ENCODE measurements at regions not wholly inside any gene's neighbourhood (a gene's known extent, or its start where the extent isn't known, plus 50 kb on each side); places are given as distances from the start of the nearest gene placed in this dataset.
"Not testable (repeated sequence)": the region's sequence is repeated elsewhere in the genome, so short reads cannot be mapped to it uniquely, and the experiment has no call there.

- ChIA-PET POLR2A (no interaction called here), CTCF (no interaction called here)
- Mint-ChIP-seq H3K36me3 (ENCODE audit: low read depth) (no peaks in the 10 kb centered on the region), H3K4me1 (no peaks in the 10 kb centered on the region), H3K27me3 (no peaks in the 10 kb centered on the region), H3K27ac (no peak overlapping the region), H3K9me3 (peaks cover 14% of the 10 kb centered on the region), H3K4me3 (no peak overlapping the region)
- no peak for DNase-seq
These were observed 50.7 kb upstream of the TNFSF4 start for GRCh38 chr1:173257805-173258204.

GRCh38 chr1:173258479-173259264, 51.5 kb upstream of the TNFSF4 start:
- no peaks in the 10 kb centered on the region for H3K27me3 Mint-ChIP-seq
- no peaks in the 10 kb centered on the region for H3K36me3 Mint-ChIP-seq (ENCODE audit: low read depth)
- ChIA-PET POLR2A (no interaction called here), CTCF (no interaction called here)
- no peak for DNase-seq
- H3K4me1 Mint-ChIP-seq = no peaks in the 10 kb centered on the region
- no peak overlapping the region for H3K27ac Mint-ChIP-seq
- no peak overlapping the region for H3K4me3 Mint-ChIP-seq
- H3K9me3 Mint-ChIP-seq = peaks cover 14% of the 10 kb centered on the region

- POLR2A ChIA-PET; H3K36me3 Mint-ChIP-seq (ENCODE audit: low read depth); H3K27ac Mint-ChIP-seq; H3K4me3 Mint-ChIP-seq; CTCF ChIA-PET; H3K4me1 Mint-ChIP-seq; DNase-seq; H3K27me3 Mint-ChIP-seq: not testable (repeated sequence)
- peaks cover 14% of the 10 kb centered on the region for H3K9me3 Mint-ChIP-seq
These were observed 53.2 kb upstream of the TNFSF4 start for GRCh38 chr1:173260329-173260728.

GRCh38 chr1:173266841-173267240, 59.7 kb upstream of the TNFSF4 start:
- ChIA-PET POLR2A (no interaction called here), CTCF (no interaction called here)
- DNase-seq = no peak
- no peak overlapping the region for H3K4me3 Mint-ChIP-seq
- H3K36me3 Mint-ChIP-seq (ENCODE audit: low read depth) = no peaks in the 10 kb centered on the region
- H3K9me3 Mint-ChIP-seq = no peaks in the 10 kb centered on the region
- H3K4me1 Mint-ChIP-seq = no peaks in the 10 kb centered on the region
- no peaks in the 10 kb centered on the region for H3K27me3 Mint-ChIP-seq
- H3K27ac Mint-ChIP-seq = no peak overlapping the region

- no peaks in the 10 kb centered on the region for H3K9me3 Mint-ChIP-seq
- H3K27ac Mint-ChIP-seq = no peak overlapping the region
- ChIA-PET CTCF (no interaction called here), POLR2A (no interaction called here)
- H3K4me3 Mint-ChIP-seq = no peak overlapping the region
- DNase-seq = no peak
- no peaks in the 10 kb centered on the region for H3K4me1 Mint-ChIP-seq
- H3K27me3 Mint-ChIP-seq = no peaks in the 10 kb centered on the region
- H3K36me3 Mint-ChIP-seq (ENCODE audit: low read depth) = no peaks in the 10 kb centered on the region
These were observed 60.4 kb upstream of the TNFSF4 start for GRCh38 chr1:173267453-173267945.

- H3K9me3 Mint-ChIP-seq = no peaks in the 10 kb centered on the region
- H3K4me3 Mint-ChIP-seq = no peak overlapping the region
- no peaks in the 10 kb centered on the region for H3K4me1 Mint-ChIP-seq
- no peaks in the 10 kb centered on the region for H3K27me3 Mint-ChIP-seq
- H3K27ac Mint-ChIP-seq = no peak overlapping the region
- ChIA-PET CTCF (interaction anchor here (1.3 kb wide), 1 partner anchor 13 kb away, joined by 3 read pairs; no protein-coding TSS in a partner anchor), POLR2A (no interaction called here)
- H3K36me3 Mint-ChIP-seq (ENCODE audit: low read depth) = no peaks in the 10 kb centered on the region
- no peak for DNase-seq
These were observed 61.1 kb upstream of the TNFSF4 start for GRCh38 chr1:173268261-173268660.

- ChIA-PET CTCF (interaction anchor here (1.3 kb wide), 1 partner anchor 14 kb away, joined by 3 read pairs; no protein-coding TSS in a partner anchor), POLR2A (no interaction called here)
- Mint-ChIP-seq H3K9me3 (no peaks in the 10 kb centered on the region), H3K27me3 (no peaks in the 10 kb centered on the region), H3K36me3 (ENCODE audit: low read depth) (no peaks in the 10 kb centered on the region), H3K4me3 (no peak overlapping the region), H3K4me1 (no peaks in the 10 kb centered on the region), H3K27ac (no peak overlapping the region)
- no peak for DNase-seq
These were observed 61.7 kb upstream of the TNFSF4 start for GRCh38 chr1:173268786-173269277.

GRCh38 chr1:173269490-173270230, 62.5 kb upstream of the TNFSF4 start:
- H3K4me3 Mint-ChIP-seq = no peak overlapping the region
- no peaks in the 10 kb centered on the region for H3K9me3 Mint-ChIP-seq
- CTCF ChIA-PET = interaction anchor here (1.3 kb wide), 1 partner anchor 15 kb away, joined by 3 read pairs; no protein-coding TSS in a partner anchor
- no peaks in the 10 kb centered on the region for H3K4me1 Mint-ChIP-seq
- H3K27me3 Mint-ChIP-seq = no peaks in the 10 kb centered on the region
- H3K36me3 Mint-ChIP-seq (ENCODE audit: low read depth) = no peaks in the 10 kb centered on the region
- POLR2A ChIA-PET = no interaction called here
- H3K27ac Mint-ChIP-seq = no peak overlapping the region
- no peak for DNase-seq

- Mint-ChIP-seq H3K36me3 (ENCODE audit: low read depth) (no peaks in the 10 kb centered on the region), H3K4me1 (no peaks in the 10 kb centered on the region), H3K4me3 (no peak overlapping the region), H3K27ac (no peak overlapping the region), H3K27me3 (no peaks in the 10 kb centered on the region), H3K9me3 (no peaks in the 10 kb centered on the region)
- ChIA-PET POLR2A (no interaction called here), CTCF (no interaction called here)
- no peak for DNase-seq
These were observed 63.1 kb upstream of the TNFSF4 start for GRCh38 chr1:173270243-173270642.

- CTCF ChIA-PET; H3K27me3 Mint-ChIP-seq; DNase-seq; H3K36me3 Mint-ChIP-seq (ENCODE audit: low read depth); H3K4me3 Mint-ChIP-seq; POLR2A ChIA-PET; H3K4me1 Mint-ChIP-seq; H3K27ac Mint-ChIP-seq; H3K9me3 Mint-ChIP-seq: not testable (repeated sequence)
These were observed 63.9 kb upstream of the TNFSF4 start for GRCh38 chr1:173271021-173271420.

GRCh38 chr1:173275496-173275895, 68.4 kb upstream of the TNFSF4 start:
- Mint-ChIP-seq H3K36me3 (ENCODE audit: low read depth) (no peaks in the 10 kb centered on the region), H3K4me1 (peaks cover 3% of the 10 kb centered on the region), H3K9me3 (no peaks in the 10 kb centered on the region), H3K27ac (no peak overlapping the region), H3K27me3 (no peaks in the 10 kb centered on the region), H3K4me3 (no peak overlapping the region)
- DNase-seq = no peak
- POLR2A ChIA-PET = no interaction called here
- CTCF ChIA-PET = no interaction called here

- H3K4me1 Mint-ChIP-seq = peaks cover 3% of the 10 kb centered on the region
- H3K9me3 Mint-ChIP-seq = no peaks in the 10 kb centered on the region
- no peaks in the 10 kb centered on the region for H3K36me3 Mint-ChIP-seq (ENCODE audit: low read depth)
- DNase-seq = no peak
- ChIA-PET POLR2A (no interaction called here), CTCF (no interaction called here)
- H3K27ac Mint-ChIP-seq = no peak overlapping the region
- H3K27me3 Mint-ChIP-seq = no peaks in the 10 kb centered on the region
- no peak overlapping the region for H3K4me3 Mint-ChIP-seq
These were observed 70.0 kb upstream of the TNFSF4 start for GRCh38 chr1:173276922-173277800.
